Caco-2 (cell line): ENCODE measurements at regions not wholly inside any gene's neighbourhood (a gene's known extent, or its start where the extent isn't known, plus 50 kb on each side); places are given as distances from the start of the nearest gene placed in this dataset.

Source experiments
- BruUV-seq: library from RNA; stranded (reverse); fragments of 400-500 nt; replicated peaks from 2 replicates; lab custom pipeline; 2021; lab: Mats Ljungman, UMichigan
- CTCF ChIA-PET: fragments of 300-600 bp; sonication (Branson Sonifier 250); formaldehyde crosslinking; loops from one replicate; lab custom pipeline; 2022; ENCODE audit warnings: antibody characterized with exemption; lab: Charles Lee
- POLR2A ChIA-PET: fragments of 300-600 bp; sonication (Branson Sonifier 250); formaldehyde crosslinking; loops from one replicate; lab custom pipeline; 2022; ENCODE audit warnings: antibody characterized with exemption; lab: Charles Lee
- DNase-seq, 2 experiments: peaks; one replicate each; pipeline versions ENCODE4 v3.0.0 to v3.0.0-alpha.2; 2020 to 2022
- H3K27me3 ChIP-seq: replicated peaks from 2 replicates; pipeline ENCODE4 v1.6.0; 2011; ENCODE audit warnings: low read length; ENCODE audit not compliant: control insufficient read depth, insufficient read depth
- H3K36me3 ChIP-seq: 2 replicates; pipeline ENCODE4 v1.5.1; 2011; ENCODE audit warnings: low read length; ENCODE audit not compliant: control insufficient read depth, insufficient read depth
- H3K4me1 ChIP-seq: fragments of 250-450 bp; sonication (Bioruptor Pico); 2 replicates; pipeline ENCODE4 v1.5.1; 2020; ENCODE audit warnings: mild to moderate bottlenecking
- H3K4me3 ChIP-seq: 2 replicates; pipeline ENCODE4 v1.5.1; 2011; ENCODE audit warnings: low read depth, mild to moderate bottlenecking, control low read depth, low read length
- H3K9me3 ChIP-seq: fragments of 250-450 bp; sonication (Bioruptor Pico); 2 replicates; pipeline ENCODE4 v1.5.1; 2020; ENCODE audit warnings: mild to moderate bottlenecking, moderate library complexity
- H3K27ac Mint-ChIP-seq: one replicate; pipeline ENCODE4 v1.8.0; 2022; ENCODE audit warnings: mixed read lengths; ENCODE audit not compliant: unreplicated experiment
- H3K27me3 Mint-ChIP-seq: one replicate; pipeline ENCODE4 v1.8.0; 2022; ENCODE audit warnings: mixed read lengths; ENCODE audit not compliant: insufficient read depth, unreplicated experiment
- H3K36me3 Mint-ChIP-seq: one replicate; pipeline ENCODE4 v1.8.0; 2022; ENCODE audit warnings: mild to moderate bottlenecking, mixed read lengths; ENCODE audit not compliant: insufficient read depth, unreplicated experiment
- H3K4me1 Mint-ChIP-seq: one replicate; pipeline ENCODE4 v1.8.0; 2022; ENCODE audit warnings: low read depth, mixed read lengths; ENCODE audit not compliant: unreplicated experiment
- H3K4me3 Mint-ChIP-seq: one replicate; pipeline ENCODE4 v1.8.0; 2022; ENCODE audit warnings: mild to moderate bottlenecking, moderate library complexity, mixed read lengths; ENCODE audit not compliant: unreplicated experiment
- H3K9me3 Mint-ChIP-seq: one replicate; pipeline ENCODE4 v1.8.0; 2022; ENCODE audit warnings: mixed read lengths; ENCODE audit not compliant: unreplicated experiment
- CTCF ChIP-seq, 2 experiments: fragments of 200-600 bp in 1 of 2; IDR thresholded peaks; 1 replicate in 1 of 2; 2 replicates in 1 of 2; pipeline versions ENCODE4 v1.5.1 to v1.8.0; 2011 to 2022; ENCODE audit warnings: antibody characterized with exemption in 1 of 2, control low read depth in 1 of 2, inconsistent platforms in 1 of 2, low read depth in 1 of 2, low read length in 1 of 2, mild to moderate bottlenecking in 1 of 2, moderate library complexity in 1 of 2; ENCODE audit not compliant: insufficient read depth in 1 of 2, severe bottlenecking in 1 of 2, unreplicated experiment in 1 of 2
- intact Hi-C: fragments of 100-400 bp; cut with micrococcal nuclease; formaldehyde crosslinking; loops from one replicate; pipeline ENCODE4 v1.10.0; 2022; ENCODE audit not compliant: unreplicated experiment

GRCh38 chr4:164536814-164537213 is 217.1 kb upstream of the SMIM31 start:
- no peak for DNase-seq
- Mint-ChIP-seq H3K4me3 (no peak overlapping the region), H3K36me3 (peaks cover 4% of the 10 kb centered on the region), H3K27ac (no peak overlapping the region), H3K9me3 (peaks cover 10% of the 10 kb centered on the region), H3K27me3 (peaks cover 4% of the 10 kb centered on the region), H3K4me1 (peaks cover 2% of the 10 kb centered on the region)
- ChIA-PET POLR2A (no interaction called here), CTCF (no interaction called here)
- H3K4me1 ChIP-seq = no peaks in the 10 kb centered on the region
- no peak overlapping the region for H3K4me3 ChIP-seq
- no peaks in the 10 kb centered on the region for H3K36me3 ChIP-seq
- no peak for TF ChIP-seq CTCF (IDR thresholded peaks at IDR 0.05; ENCODE audit: insufficient read depth in 1 of 2, low read depth in 1 of 2, low read length in 1 of 2, severe bottlenecking in 1 of 2, unreplicated experiment in 1 of 2)
- intact Hi-C loops = no loop called here
- no peaks in the 10 kb centered on the region for H3K27me3 ChIP-seq
- H3K9me3 ChIP-seq = no peaks in the 10 kb centered on the region; the same call in 1 of the 2 replicates
- no TSS peak for BruUV-seq

GRCh38 chr4:164538097-164538496 is 215.8 kb upstream of the SMIM31 start:
- ChIA-PET CTCF (no interaction called here), POLR2A (no interaction called here)
- intact Hi-C loops = no loop called here
- Mint-ChIP-seq H3K4me1 (no peaks in the 10 kb centered on the region), H3K27me3 (peaks cover 4% of the 10 kb centered on the region), H3K9me3 (peaks cover 11% of the 10 kb centered on the region), H3K4me3 (no peak overlapping the region), H3K36me3 (peaks cover 4% of the 10 kb centered on the region), H3K27ac (no peak overlapping the region)
- H3K4me1 ChIP-seq = no peaks in the 10 kb centered on the region
- TF ChIP-seq CTCF (IDR thresholded peaks at IDR 0.05; ENCODE audit: insufficient read depth in 1 of 2, low read depth in 1 of 2, low read length in 1 of 2, severe bottlenecking in 1 of 2, unreplicated experiment in 1 of 2) = no peak
- H3K36me3 ChIP-seq = no peaks in the 10 kb centered on the region
- H3K4me3 ChIP-seq = no peak overlapping the region
- H3K27me3 ChIP-seq = no peaks in the 10 kb centered on the region
- BruUV-seq = no TSS peak
- no peaks in the 10 kb centered on the region; the same call in 1 of the 2 replicates for H3K9me3 ChIP-seq
- no peak for DNase-seq

GRCh38 chr4:164540987-164541386 is 212.9 kb upstream of the SMIM31 start:
- H3K27ac Mint-ChIP-seq = no peak overlapping the region
- CTCF ChIA-PET = interaction anchor here (0.7 kb wide), 1 partner anchor 767 kb away, joined by 3 read pairs; no protein-coding TSS in a partner anchor
- no peaks in the 10 kb centered on the region; the same call in 1 of the 2 replicates for H3K9me3 ChIP-seq
- H3K4me3 ChIP-seq = no peak overlapping the region
- DNase-seq = no peak
- H3K9me3 Mint-ChIP-seq = peaks cover 19% of the 10 kb centered on the region
- intact Hi-C loops = no loop called here
- H3K4me3 Mint-ChIP-seq = no peak overlapping the region
- H3K4me1 ChIP-seq = no peaks in the 10 kb centered on the region
- H3K36me3 ChIP-seq = no peaks in the 10 kb centered on the region
- H3K27me3 ChIP-seq = no peaks in the 10 kb centered on the region
- no peaks in the 10 kb centered on the region for H3K27me3 Mint-ChIP-seq
- no TSS peak for BruUV-seq
- H3K4me1 Mint-ChIP-seq = no peaks in the 10 kb centered on the region
- no peak for TF ChIP-seq CTCF (IDR thresholded peaks at IDR 0.05; ENCODE audit: insufficient read depth in 1 of 2, low read depth in 1 of 2, low read length in 1 of 2, severe bottlenecking in 1 of 2, unreplicated experiment in 1 of 2)
- peaks cover 4% of the 10 kb centered on the region for H3K36me3 Mint-ChIP-seq
- POLR2A ChIA-PET = no interaction called here
